GM12874 (cell line): ENCODE measurements at regions not wholly inside any gene's neighbourhood (a gene's known extent, or its start where the extent isn't known, plus 50 kb on each side); places are given as distances from the start of the nearest gene placed in this dataset.

Experiments used
- CTCF ChIP-seq: IDR thresholded peaks from 2 replicates; pipeline ENCODE4 v1.5.1; 2011; ENCODE audit warnings: low read depth, mild to moderate bottlenecking, control low read depth, low read length, moderate library complexity; ENCODE audit not compliant: insufficient read depth

GRCh38 chr18:1872274-1872673 is 699.0 kb downstream of the METTL4 start:
- TF ChIP-seq CTCF: no peak

GRCh38 chr18:1875219-1875618 is 696.1 kb downstream of the METTL4 start:
- no peak for TF ChIP-seq CTCF

- TF ChIP-seq CTCF: no peak
Measured at GRCh38 chr18:1884623-1885022, 686.7 kb downstream of the METTL4 start.

- TF ChIP-seq CTCF: no peak
Measured at GRCh38 chr18:1891641-1892040, 679.7 kb downstream of the METTL4 start.

- no peak for TF ChIP-seq CTCF
Measured at GRCh38 chr18:1892191-1892590, 679.1 kb downstream of the METTL4 start.

- TF ChIP-seq CTCF: no peak
Measured at GRCh38 chr18:1895456-1896185, 675.7 kb downstream of the METTL4 start.

GRCh38 chr18:1906421-1906820 is 664.9 kb downstream of the METTL4 start:
- TF ChIP-seq CTCF: no peak
